Suprapubic skin (tissue), 4 donors: ENCODE measurements at regions not wholly inside any gene's neighbourhood (a gene's known extent, or its start where the extent isn't known, plus 50 kb on each side); places are given as distances from the start of the nearest gene placed in this dataset.
A peak's percentile ranks its signal among the peaks of the same experiment; 100 is the strongest.

Experiments
- DNase-seq, 2 donors: peaks; one replicate each; pipeline ENCODE4 v3.0.0-alpha.2; 2019; ENCODE audit warnings: low spot score in 2 of 2
- H3K27ac ChIP-seq: fragments of 200-600 bp; sonication (generic); one replicate; pipeline ENCODE4 v1.5.1; 2019
- H3K27me3 ChIP-seq: fragments of 200-600 bp; sonication (generic); one replicate; pipeline ENCODE4 v1.5.1; 2019
- H3K36me3 ChIP-seq: fragments of 200-600 bp; sonication (generic); one replicate; pipeline ENCODE4 v1.5.1; 2019
- H3K4me1 ChIP-seq: fragments of 200-600 bp; sonication (generic); one replicate; pipeline ENCODE4 v1.5.1; 2019
- H3K4me3 ChIP-seq: fragments of 200-600 bp; sonication (generic); one replicate; pipeline ENCODE4 v1.5.1; 2019; ENCODE audit warnings: mild to moderate bottlenecking
- H3K9me3 ChIP-seq: fragments of 200-600 bp; sonication (generic); one replicate; pipeline ENCODE4 v1.5.1; 2019
- EP300 ChIP-seq: sonication (generic); formaldehyde crosslinking; IDR thresholded peaks from one replicate; pipeline ENCODE4 v1.6.1; 2017; ENCODE audit warnings: antibody characterized with exemption
- POLR2A ChIP-seq, 2 donors: fragments of 450-650 bp; IDR thresholded peaks; one replicate each; pipeline ENCODE4 v1.6.1; 2017; ENCODE audit warnings: antibody characterized with exemption in 2 of 2, mild to moderate bottlenecking in 2 of 2, moderate library complexity in 2 of 2
- POLR2AphosphoS5 ChIP-seq, 3 donors: sonication (generic); formaldehyde crosslinking; IDR thresholded peaks; one replicate each; pipeline ENCODE4 v1.6.1; 2017; ENCODE audit warnings: antibody characterized with exemption in 3 of 3
- WGBS: methylation state at CpG from one replicate; pipeline ENCODE4 v1.1.5; 2018; 5-methylcytosine and 5-hydroxymethylcytosine counted together
- TF ChIP-seq, protein P1 (sequence below), 2 donors: fragments of 200-600 bp in 1 of 2; fragments of 450-650 bp in 1 of 2; sonication (generic) in 1 of 2; IDR thresholded peaks; one replicate each; pipeline ENCODE4 v1.5.1; 2016 to 2019; ENCODE audit warnings: antibody characterized with exemption in 2 of 2, mild to moderate bottlenecking in 1 of 2, moderate library complexity in 1 of 2

DNA sequence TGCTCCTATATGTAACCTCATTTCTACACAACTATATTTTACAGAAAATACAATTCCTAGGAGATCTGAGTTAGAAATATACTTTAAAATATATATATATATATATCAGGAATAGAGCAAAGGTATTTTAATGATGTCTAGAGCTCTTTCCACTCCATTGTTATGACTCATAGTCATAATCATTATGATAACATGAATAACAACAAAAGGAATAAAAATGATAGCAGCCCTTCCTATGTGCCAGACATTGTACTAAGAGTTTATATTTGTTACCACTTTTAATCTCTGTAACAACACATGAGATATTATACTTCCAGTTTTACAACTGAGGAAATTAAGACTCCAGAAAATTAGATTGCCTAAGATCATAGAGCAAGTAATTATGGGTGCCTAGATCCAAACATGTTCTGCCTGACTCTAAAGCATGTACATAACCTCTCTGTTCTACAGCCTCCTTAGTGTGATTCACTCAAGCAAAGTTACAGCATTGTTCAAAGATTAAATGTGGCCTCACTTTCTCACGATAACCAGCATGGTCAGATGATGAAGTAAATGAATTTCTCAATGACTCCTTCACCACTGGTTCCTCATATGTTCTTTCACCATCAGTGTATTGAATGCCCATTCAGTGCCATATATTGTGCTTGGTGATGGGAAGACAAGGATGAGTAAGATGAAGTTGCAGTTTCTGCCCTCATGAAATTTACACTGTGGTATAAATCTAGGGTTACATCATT lies 452.1 kb downstream of the EFNA5 start:
- Histone ChIP-seq H3K36me3 (no peaks in the 10 kb centered on the region), H3K4me1 (peaks cover 22% of the 10 kb centered on the region), H3K4me3 (no peak overlapping the region), H3K27ac (peak overlapping the region; percentile 79), H3K27me3 (no peaks in the 10 kb centered on the region), H3K9me3 (no peaks in the 10 kb centered on the region)
- no peak for DNase-seq
- WGBS: 79% methylated on average over 1 of the region's 1 CpG
- TF ChIP-seq, protein P1, sequence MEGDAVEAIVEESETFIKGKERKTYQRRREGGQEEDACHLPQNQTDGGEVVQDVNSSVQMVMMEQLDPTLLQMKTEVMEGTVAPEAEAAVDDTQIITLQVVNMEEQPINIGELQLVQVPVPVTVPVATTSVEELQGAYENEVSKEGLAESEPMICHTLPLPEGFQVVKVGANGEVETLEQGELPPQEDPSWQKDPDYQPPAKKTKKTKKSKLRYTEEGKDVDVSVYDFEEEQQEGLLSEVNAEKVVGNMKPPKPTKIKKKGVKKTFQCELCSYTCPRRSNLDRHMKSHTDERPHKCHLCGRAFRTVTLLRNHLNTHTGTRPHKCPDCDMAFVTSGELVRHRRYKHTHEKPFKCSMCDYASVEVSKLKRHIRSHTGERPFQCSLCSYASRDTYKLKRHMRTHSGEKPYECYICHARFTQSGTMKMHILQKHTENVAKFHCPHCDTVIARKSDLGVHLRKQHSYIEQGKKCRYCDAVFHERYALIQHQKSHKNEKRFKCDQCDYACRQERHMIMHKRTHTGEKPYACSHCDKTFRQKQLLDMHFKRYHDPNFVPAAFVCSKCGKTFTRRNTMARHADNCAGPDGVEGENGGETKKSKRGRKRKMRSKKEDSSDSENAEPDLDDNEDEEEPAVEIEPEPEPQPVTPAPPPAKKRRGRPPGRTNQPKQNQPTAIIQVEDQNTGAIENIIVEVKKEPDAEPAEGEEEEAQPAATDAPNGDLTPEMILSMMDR (IDR thresholded peaks at IDR 0.05): no peak
- TF ChIP-seq POLR2AphosphoS5 (IDR thresholded peaks at IDR 0.05) (no peak), EP300 (no peak), POLR2A (IDR thresholded peaks at IDR 0.05) (no peak)

- H3K27me3 ChIP-seq: no peaks in the 10 kb centered on the region
- peaks cover 22% of the 10 kb centered on the region for H3K4me1 ChIP-seq
- no peak overlapping the region for H3K4me3 ChIP-seq
- no peak for TF ChIP-seq POLR2A (IDR thresholded peaks at IDR 0.05)
- TF ChIP-seq, protein P1 (IDR thresholded peaks at IDR 0.05): no peak
- peak; percentile 44 for TF ChIP-seq EP300
- TF ChIP-seq POLR2AphosphoS5 (IDR thresholded peaks at IDR 0.05): peak in 2 of 3 donors; percentile 63 to 82
- no peaks in the 10 kb centered on the region for H3K9me3 ChIP-seq
- peak overlapping the region; percentile 79 for H3K27ac ChIP-seq
- no peaks in the 10 kb centered on the region for H3K36me3 ChIP-seq
- DNase-seq: no peak
- 47% methylated on average over 3 of the region's 3 CpGs for WGBS
Observed at GRCh38 chr5:107217721-107218130, 453.0 kb downstream of the EFNA5 start.

DNA sequence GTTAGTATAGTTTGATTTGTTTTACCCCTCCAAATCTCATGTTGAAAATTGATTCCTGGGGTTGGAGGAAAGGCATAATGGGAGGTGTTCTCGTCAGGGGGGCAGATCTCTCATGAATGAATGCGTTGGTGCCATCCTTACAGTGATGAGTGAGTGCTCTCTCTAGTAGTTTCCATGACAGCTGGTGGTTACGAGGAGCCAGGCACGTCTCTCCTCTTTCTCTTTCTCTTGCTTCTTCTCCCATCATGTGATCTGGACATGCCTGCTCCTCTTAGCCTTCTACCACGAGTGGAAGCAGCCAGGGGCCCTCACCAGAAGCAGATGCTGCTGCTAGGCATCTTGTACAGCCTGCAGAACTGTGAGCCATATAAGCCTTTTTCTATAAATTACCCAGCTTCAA lies 454.1 kb downstream of the EFNA5 start:
- Histone ChIP-seq H3K36me3 (no peaks in the 10 kb centered on the region), H3K4me1 (peaks cover 22% of the 10 kb centered on the region), H3K27me3 (no peaks in the 10 kb centered on the region), H3K27ac (peak overlapping the region; percentile 55), H3K9me3 (no peaks in the 10 kb centered on the region), H3K4me3 (no peak overlapping the region)
- WGBS: 81% methylated on average over 5 of the region's 5 CpGs
- TF ChIP-seq POLR2A (IDR thresholded peaks at IDR 0.05) (no peak), POLR2AphosphoS5 (IDR thresholded peaks at IDR 0.05) (no peak), EP300 (no peak)
- TF ChIP-seq, protein P1 (IDR thresholded peaks at IDR 0.05): no peak
- no peak for DNase-seq

DNA sequence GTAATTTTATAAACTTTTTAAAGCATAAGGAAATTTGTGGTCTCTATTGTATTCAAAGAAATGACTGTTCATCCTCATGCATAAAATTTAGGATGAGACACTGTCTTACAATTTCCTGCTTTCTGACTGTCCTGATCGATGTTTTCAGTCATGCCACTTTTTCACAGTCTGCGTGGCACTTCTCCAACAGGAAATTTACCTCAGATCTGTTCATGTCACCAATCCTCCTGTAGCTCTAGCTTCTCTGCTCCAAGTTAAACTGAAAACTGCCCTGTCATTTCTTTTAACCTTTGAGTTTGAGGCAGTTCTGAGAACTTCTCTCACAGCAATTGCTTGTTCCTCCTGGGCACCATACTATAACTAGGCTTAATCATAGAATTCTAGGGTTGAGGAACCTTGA lies 455.1 kb downstream of the EFNA5 start:
- Histone ChIP-seq H3K4me3 (no peak overlapping the region), H3K27me3 (no peaks in the 10 kb centered on the region), H3K9me3 (no peaks in the 10 kb centered on the region), H3K4me1 (peaks cover 22% of the 10 kb centered on the region), H3K36me3 (no peaks in the 10 kb centered on the region), H3K27ac (peak overlapping the region; percentile 55)
- DNase-seq: no peak
- TF ChIP-seq, protein P1 (IDR thresholded peaks at IDR 0.05): no peak
- no peak for TF ChIP-seq EP300
- no peak for TF ChIP-seq POLR2A (IDR thresholded peaks at IDR 0.05)
- TF ChIP-seq POLR2AphosphoS5 (IDR thresholded peaks at IDR 0.05): no peak
- WGBS: 32% methylated on average over 2 of the region's 2 CpGs

DNA sequence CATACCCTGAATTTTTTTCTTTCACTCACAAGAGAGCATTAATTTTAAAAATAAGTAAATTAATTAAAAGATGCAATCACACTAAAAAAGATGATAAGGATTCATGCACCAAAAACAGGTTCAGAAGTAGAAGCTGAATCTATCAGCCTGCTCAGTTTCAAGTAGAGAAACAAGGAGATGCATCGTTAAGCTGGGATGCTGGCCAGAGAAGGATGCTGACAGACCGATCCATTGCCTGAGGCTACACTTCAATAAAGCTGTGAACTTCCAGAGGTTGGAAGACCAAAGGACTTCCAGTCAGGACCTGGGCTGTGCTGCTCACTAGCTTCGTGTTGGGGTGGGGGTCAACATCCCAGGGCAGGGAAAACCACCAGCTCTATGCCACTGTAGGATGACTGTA lies 457.7 kb downstream of the EFNA5 start:
- WGBS: 57% methylated on average over 3 of the region's 3 CpGs
- no peaks in the 10 kb centered on the region for H3K27me3 ChIP-seq
- no peaks in the 10 kb centered on the region for H3K36me3 ChIP-seq
- H3K9me3 ChIP-seq: no peaks in the 10 kb centered on the region
- DNase-seq: no peak
- H3K27ac ChIP-seq: no peak overlapping the region
- no peak for TF ChIP-seq EP300
- TF ChIP-seq, protein P1 (IDR thresholded peaks at IDR 0.05): no peak
- no peak for TF ChIP-seq POLR2A (IDR thresholded peaks at IDR 0.05)
- no peak for TF ChIP-seq POLR2AphosphoS5 (IDR thresholded peaks at IDR 0.05)
- no peak overlapping the region for H3K4me3 ChIP-seq
- peaks cover 14% of the 10 kb centered on the region for H3K4me1 ChIP-seq
